NCI-H1436 (cell line): ENCODE measurements at regions not wholly inside any gene's neighbourhood (a gene's known extent, or its start where the extent isn't known, plus 50 kb on each side); places are given as distances from the start of the nearest gene placed in this dataset.

Source experiments
- DNase-seq: peaks from one replicate; lab custom pipeline; 2025; lab: John Stamatoyannopoulos, UW

- no peak for DNase-seq
Observed at GRCh38 chr4:188826393-188826792, 687.2 kb downstream of the TRIML1 start.

GRCh38 chr4:188839704-188840103 is 700.5 kb downstream of the TRIML1 start:
- DNase-seq = no peak

DNA sequence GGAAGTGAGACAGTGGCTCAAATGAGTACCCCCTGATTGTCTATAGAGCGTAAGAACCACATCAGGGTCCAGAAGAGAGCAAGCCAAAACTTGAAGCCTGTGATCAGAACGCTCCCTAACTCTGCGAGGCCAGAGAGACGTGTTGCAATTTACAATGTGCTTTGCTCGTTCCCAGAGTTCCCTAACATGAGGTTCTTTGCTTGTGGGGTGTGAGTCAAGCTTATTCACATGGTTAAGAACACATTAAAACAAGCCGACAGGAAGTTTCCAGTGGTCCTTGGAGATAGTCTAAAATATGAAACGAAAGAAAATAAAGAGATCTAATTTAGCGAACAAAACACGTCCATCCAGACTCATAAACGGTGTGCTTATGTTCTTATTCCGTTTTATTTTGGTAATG is 702.3 kb downstream of the TRIML1 start:
- DNase-seq = no peak

DNA sequence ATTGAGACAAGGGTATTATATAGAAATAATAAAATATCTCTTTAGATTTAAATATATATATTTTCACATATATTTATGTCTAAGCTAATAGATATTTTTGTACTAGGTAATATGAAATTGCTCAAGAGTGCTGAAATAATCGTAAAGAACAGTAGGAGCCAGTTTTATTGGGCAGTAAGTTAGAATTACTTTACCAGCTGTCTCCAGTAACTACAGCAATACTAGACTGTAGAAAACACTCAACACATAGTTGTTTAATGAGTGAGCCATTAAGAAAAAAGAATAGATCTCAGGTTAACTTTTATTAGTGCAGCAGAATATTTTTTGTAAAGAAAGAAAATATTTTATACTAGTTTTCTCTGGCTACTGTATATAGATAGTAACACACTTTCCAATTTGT is 715.2 kb downstream of the TRIML1 start:
- DNase-seq = no peak

GRCh38 chr4:188858696-188859095 is 719.5 kb downstream of the TRIML1 start:
- DNase-seq = no peak

DNA sequence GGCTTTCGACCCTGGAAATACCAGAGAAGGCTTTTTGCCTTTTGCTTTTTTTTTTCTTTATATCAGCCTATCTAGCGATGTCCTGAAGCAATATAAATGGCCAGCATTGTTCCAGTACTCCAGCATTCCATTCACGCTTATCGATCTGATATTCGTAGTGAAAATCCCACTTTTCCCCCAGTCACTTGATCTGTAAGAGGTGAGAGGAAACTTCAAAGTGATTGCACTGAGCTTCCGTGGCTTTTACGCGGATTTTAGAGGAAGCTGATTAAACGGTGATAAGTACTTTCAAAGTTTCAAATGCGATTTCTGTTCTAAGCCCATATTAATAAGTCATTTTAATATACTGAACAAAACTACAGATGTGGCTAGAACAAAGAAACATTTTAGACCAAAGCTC is 725.5 kb downstream of the TRIML1 start:
- DNase-seq = no peak

GRCh38 chr4:188867796-188868195 is 728.6 kb downstream of the TRIML1 start:
- no peak for DNase-seq

DNA sequence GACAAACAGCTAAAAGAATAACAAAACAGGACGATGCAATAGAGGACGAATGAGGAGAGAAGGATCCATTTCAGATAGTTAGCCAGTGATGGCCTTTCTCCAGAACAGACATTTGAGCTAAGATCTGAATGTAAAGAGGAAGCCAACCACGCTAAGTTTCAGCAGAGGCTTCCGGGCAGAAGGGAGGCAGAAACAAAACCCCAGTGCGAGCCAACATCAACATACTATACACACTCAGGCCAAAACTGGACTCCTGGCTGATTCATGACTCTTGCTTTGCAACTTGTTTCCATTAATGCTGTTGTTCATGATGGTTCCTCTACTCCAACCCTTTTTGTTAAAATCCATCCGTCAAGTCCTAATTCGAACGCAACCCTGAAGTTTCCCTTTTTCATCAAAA is 730.3 kb downstream of the TRIML1 start:
- no peak for DNase-seq

DNA sequence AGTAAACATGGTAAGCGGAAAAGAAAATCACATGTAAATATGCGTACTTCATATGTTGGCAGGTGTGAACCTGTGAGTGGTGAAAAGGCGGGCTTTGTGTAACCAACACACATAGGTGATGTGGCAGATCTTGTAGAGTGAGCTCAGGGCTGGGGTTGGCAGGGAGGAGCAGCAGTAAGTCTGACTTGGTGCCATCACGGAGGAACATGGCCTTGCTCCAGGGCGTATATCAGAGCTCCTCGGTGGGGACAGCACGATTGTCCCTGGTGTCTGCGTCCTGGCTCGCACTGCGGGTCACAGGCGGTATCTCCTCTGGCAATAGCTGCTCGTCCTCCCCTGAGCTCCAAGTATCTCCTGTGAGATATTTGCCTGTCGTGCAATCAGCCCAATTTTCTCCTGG is 733.6 kb downstream of the TRIML1 start:
- no peak for DNase-seq

DNA sequence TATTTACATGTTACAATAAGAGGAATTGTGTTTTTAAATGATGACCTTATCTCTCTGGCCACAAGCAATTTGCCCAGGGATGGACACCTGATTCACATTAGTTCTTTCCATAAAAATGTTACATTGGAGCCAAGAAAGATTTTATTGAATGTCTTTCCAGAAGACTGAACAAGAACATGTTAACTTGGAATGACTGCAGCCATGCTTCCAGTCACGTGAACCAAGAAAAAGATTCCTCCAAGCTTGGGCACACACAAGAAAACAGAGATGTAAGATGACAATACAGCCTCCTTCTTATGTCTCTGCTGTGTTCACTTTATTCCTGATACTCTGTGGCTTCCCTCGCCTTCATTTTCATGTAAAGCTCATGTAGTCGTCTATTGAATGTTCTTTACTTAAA is 737.6 kb downstream of the TRIML1 start:
- no peak for DNase-seq

- DNase-seq = no peak
Observed at GRCh38 chr4:188879598-188879997, 740.4 kb downstream of the TRIML1 start.

DNA sequence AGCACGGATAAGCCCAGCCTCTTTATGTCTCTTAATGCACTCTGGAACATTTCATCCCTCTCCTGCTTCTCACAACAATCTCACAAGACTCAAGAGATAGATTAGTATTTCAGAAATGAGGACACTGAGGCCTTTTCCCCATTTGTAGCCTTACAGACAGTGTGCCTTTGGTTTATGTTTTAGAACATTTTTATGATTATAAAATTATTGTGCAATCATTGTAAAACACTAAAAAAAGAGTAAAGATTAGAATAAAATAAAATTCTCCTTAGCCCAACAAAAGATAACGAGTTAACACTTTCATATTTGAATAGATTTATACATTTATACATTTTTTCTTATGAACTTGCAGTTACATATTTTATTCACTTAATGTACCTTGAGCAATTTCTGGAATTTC is 748.7 kb downstream of the TRIML1 start:
- no peak for DNase-seq

GRCh38 chr4:188892837-188893236 is 753.6 kb downstream of the TRIML1 start:
- no peak for DNase-seq

- no peak for DNase-seq
Observed at GRCh38 chr4:188903986-188904385, 764.7 kb downstream of the TRIML1 start.

DNA sequence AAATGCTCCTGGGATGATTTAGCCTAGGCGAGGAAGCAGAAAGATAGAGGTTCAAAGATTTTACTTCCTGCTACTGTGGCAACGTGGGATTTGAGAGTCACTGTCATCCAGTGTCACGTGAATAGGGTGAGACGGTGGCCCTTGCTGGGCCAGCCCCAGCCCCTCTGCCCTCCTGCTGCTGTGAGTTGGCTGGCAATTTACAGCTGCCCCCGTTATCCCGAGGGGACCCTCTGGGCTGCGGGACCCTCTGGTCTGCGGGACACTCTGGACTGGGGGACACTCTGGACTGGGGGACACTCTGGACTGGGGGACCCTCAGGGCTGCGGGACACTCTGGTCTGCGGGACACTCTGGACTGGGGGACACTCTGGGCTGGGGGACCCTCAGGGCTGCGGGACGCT is 765.4 kb downstream of the TRIML1 start:
- DNase-seq = no peak

DNA sequence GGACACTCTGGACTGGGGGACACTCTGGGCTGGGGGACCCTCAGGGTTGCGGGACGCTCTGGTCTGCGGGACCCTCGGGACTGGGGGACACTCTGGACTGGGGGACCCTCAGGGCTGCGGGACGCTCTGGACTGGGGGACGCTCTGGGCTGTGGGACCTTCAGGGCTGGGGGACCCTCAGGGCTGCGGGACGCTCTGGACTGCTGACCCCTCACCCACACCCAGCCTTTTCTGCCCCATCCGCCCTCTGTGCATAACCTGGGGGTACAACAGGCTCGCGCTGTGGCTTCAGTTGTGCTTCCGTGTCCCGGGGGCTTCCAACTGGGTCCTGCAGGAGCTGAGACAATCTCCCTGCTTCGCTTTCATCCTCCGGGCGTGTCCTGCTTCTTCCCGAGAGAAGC is 766.0 kb downstream of the TRIML1 start:
- DNase-seq = no peak

GRCh38 chr4:188911199-188911598 is 772.0 kb downstream of the TRIML1 start:
- DNase-seq = no peak

DNA sequence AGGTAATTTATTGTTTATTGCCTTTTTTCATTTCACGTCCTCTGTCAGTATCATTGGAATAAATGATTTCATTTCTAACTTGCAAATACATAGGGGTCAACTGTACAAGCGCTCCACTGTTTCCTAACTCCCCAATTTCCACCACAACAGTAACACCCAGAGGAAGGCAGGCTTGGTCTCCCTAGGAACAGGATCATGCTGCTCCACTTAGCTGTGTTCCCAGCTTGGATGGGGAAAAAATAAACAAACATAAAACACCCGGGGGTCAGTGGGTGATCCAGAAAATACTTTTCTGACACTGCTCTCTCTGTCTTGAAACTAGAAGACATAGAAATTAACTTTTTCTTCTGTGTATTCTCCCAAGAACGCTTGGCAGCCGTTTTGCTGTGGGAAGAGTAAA is 772.5 kb downstream of the TRIML1 start:
- DNase-seq = no peak

- no peak for DNase-seq
Observed at GRCh38 chr4:188915175-188915574, 775.9 kb downstream of the TRIML1 start.

DNA sequence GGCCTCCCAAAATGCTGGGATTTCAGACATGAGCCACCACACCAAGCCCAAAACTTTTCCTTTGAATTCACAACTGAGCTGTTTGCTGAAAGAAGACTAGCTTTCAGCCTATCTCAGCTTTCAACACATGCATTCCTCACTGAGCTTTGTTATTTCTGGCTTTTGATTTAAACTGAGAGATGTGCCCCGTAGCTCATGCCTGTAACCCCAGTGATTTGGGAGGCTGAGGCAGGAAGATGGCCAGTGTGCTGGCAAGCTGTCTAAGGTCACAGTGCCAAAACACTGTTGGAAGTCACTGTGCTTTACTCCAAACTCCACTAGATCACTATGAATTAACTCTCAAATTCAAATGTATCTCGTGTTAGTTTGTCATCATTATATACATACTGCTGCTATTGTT is 779.5 kb downstream of the TRIML1 start:
- DNase-seq = no peak

DNA sequence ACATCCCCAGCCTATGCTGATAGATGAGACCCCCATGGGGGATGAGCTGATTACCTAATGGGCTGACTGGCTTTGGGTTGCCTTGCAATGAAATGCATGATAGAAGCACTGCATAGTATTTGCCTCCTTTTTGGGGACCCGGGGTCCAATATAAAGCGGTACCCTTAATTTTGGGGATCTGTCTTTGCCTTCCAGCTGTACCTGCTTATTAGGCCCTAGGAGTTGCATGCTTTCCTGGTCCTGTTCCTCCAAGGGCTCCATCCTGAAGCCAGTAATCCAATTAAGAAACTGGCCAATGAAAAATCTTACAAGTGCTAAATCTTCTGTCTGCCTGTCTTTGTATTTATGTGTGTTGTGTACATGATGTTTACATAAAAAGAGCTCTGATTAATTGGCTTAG is 791.6 kb downstream of the TRIML1 start:
- DNase-seq = no peak

DNA sequence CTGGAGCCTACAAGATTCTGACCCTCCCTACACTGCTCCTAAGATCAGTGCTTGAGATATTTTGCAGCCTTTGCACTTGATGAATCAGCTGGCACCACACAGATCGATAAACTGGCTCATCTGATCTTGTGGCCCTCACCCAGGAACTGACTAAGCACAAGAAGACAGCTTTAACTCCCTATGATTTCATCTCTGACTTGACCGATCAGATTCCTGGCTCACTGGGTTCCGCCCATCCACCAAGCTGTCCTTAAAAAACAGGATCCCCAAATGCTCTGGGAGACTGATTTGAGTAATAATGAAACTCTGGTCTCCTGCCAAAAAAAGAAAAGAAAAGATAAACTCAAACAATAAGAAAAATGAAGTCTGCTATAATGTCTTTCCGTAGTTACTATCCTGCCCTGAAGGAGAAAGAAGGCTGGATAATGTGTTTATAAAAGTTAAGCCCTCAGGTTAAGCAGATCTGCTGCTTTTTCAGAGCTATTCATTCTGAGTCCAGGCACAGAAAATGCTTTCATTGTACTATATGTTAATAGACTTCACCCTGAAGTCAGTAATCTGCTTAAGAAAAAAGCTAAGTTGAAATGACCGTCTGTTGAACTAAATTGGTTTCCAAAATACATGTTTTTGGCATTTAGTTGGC is 795.2 kb downstream of the TRIML1 start:
- no peak for DNase-seq

GRCh38 chr4:188941524-188942119 is 802.4 kb downstream of the TRIML1 start:
- no peak for DNase-seq

- no peak for DNase-seq
Observed at GRCh38 chr4:188942606-188943005, 803.4 kb downstream of the TRIML1 start.
